Osteoblast (primary cell): ENCODE measurements at regions not wholly inside any gene's neighbourhood (a gene's known extent, or its start where the extent isn't known, plus 50 kb on each side); places are given as distances from the start of the nearest gene placed in this dataset.

Experiments
- DNase-seq: peaks from one replicate; pipeline ENCODE4 v3.0.0; 2011; ENCODE audit warnings: low spot score, mixed read lengths; ENCODE audit not compliant: insufficient read length; ENCODE audit errors: missing footprints
- H2AFZ ChIP-seq: 2 replicates; pipeline ENCODE4 v1.6.0; 2011; ENCODE audit warnings: mild to moderate bottlenecking, low read length
- H3K27ac ChIP-seq: 2 replicates; pipeline ENCODE4 v1.5.1; 2011; ENCODE audit warnings: mild to moderate bottlenecking, low read depth, low read length, moderate library complexity
- H3K27me3 ChIP-seq: 2 replicates; pipeline ENCODE4 v1.6.0; 2012; ENCODE audit warnings: mild to moderate bottlenecking, control low read depth, inconsistent platforms, low read length, moderate library complexity; ENCODE audit not compliant: insufficient read depth
- H3K36me3 ChIP-seq: 2 replicates; pipeline ENCODE4 v1.5.1; 2011; ENCODE audit warnings: mild to moderate bottlenecking, low read length, control low read depth, moderate library complexity; ENCODE audit not compliant: insufficient read depth
- H3K4me1 ChIP-seq: 2 replicates; pipeline ENCODE4 v1.5.1; 2011; ENCODE audit warnings: mild to moderate bottlenecking, low read length, control low read depth, moderate library complexity; ENCODE audit not compliant: insufficient read depth
- H3K4me2 ChIP-seq: 2 replicates; pipeline ENCODE4 v1.6.0; 2011; ENCODE audit warnings: mild to moderate bottlenecking, low read length; ENCODE audit not compliant: insufficient read depth
- H3K4me3 ChIP-seq: fragments of 200-600 bp; sonication (generic); 3 replicates; pipeline ENCODE4 v1.5.1; 2012; ENCODE audit warnings: mild to moderate bottlenecking, low read length, inconsistent platforms; ENCODE audit not compliant: insufficient read depth
- H3K79me2 ChIP-seq: 2 replicates; pipeline ENCODE4 v1.6.0; 2012; ENCODE audit warnings: mild to moderate bottlenecking, low read length, control low read depth, inconsistent platforms; ENCODE audit not compliant: insufficient read depth
- H3K9me3 ChIP-seq: 2 replicates; pipeline ENCODE4 v1.5.1; 2011; ENCODE audit warnings: low read depth, low read length, control low read depth
- H4K20me1 ChIP-seq: 2 replicates; pipeline ENCODE4 v1.6.0; 2012; ENCODE audit warnings: mild to moderate bottlenecking, low read length, control low read depth; ENCODE audit not compliant: insufficient read depth
- TF ChIP-seq, protein P1 (sequence below): IDR thresholded peaks from 2 replicates; pipeline ENCODE4 v1.5.1; 2011; ENCODE audit warnings: mild to moderate bottlenecking, low read depth, low read length, moderate library complexity; ENCODE audit errors: extremely low read depth

DNA sequence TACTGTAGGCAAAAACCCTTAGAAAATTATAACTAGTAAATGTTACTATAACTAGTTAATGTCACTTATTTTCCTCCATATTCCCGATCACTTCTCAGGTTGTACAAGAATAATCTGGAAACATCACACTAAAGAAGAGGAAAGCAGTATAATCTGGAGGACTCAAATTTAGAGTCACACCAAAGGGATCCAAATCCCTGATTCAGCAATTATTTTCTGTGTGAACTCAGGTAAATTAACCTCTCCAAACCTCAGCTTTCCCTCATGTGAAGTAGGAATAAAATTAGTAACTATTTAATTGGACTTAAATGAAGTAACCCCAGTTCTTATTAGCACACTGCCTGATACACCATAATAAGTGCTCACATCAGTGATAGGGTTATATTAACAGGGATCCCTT lies 170.1 kb upstream of the NECTIN3 start:
- TF ChIP-seq, protein P1, sequence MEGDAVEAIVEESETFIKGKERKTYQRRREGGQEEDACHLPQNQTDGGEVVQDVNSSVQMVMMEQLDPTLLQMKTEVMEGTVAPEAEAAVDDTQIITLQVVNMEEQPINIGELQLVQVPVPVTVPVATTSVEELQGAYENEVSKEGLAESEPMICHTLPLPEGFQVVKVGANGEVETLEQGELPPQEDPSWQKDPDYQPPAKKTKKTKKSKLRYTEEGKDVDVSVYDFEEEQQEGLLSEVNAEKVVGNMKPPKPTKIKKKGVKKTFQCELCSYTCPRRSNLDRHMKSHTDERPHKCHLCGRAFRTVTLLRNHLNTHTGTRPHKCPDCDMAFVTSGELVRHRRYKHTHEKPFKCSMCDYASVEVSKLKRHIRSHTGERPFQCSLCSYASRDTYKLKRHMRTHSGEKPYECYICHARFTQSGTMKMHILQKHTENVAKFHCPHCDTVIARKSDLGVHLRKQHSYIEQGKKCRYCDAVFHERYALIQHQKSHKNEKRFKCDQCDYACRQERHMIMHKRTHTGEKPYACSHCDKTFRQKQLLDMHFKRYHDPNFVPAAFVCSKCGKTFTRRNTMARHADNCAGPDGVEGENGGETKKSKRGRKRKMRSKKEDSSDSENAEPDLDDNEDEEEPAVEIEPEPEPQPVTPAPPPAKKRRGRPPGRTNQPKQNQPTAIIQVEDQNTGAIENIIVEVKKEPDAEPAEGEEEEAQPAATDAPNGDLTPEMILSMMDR = no peak
- no peaks in the 10 kb centered on the region for H3K9me3 ChIP-seq
- H3K79me2 ChIP-seq = no peaks in the 10 kb centered on the region
- H3K4me3 ChIP-seq = no peak overlapping the region
- no peak overlapping the region for H3K4me2 ChIP-seq
- H4K20me1 ChIP-seq = no peaks in the 10 kb centered on the region
- H3K27ac ChIP-seq = no peak overlapping the region
- H3K27me3 ChIP-seq = no peaks in the 10 kb centered on the region
- H3K4me1 ChIP-seq = peaks cover 3% of the 10 kb centered on the region
- H3K36me3 ChIP-seq = no peaks in the 10 kb centered on the region
- no peak for DNase-seq
- no peak overlapping the region for H2AFZ ChIP-seq

DNA sequence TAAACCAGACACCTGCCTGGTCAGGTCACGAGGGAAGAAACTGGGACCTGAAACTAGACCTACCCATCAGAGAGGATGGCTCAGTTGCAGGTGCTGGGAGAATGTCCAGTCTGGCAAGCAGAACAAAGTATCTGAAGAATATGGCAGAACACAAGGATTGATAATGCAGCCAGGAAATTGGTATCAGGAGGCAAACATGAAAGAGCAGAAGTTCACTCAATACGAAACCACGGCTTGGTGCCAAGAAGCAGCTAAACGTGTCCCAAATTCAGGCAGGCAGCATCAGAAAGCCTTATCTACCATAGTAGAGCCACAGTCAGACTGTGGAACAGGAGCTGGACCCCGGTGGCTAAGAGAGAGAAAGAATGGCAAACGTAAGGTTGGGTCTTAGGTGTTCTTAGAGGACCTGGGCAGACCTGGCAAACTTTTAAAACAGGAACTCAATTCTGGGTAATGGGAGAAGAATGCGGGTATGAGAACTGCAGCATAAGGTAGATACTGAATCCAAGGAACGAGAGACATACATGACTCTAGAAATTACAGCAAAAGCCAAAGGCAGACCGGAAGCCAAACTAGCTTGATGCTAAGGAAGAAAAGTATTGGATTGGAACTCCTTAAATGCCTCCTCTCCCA lies 169.0 kb upstream of the NECTIN3 start:
- H3K79me2 ChIP-seq = no peaks in the 10 kb centered on the region
- no peak overlapping the region for H3K4me3 ChIP-seq
- no peaks in the 10 kb centered on the region for H3K36me3 ChIP-seq
- TF ChIP-seq, protein P1 = no peak
- no peaks in the 10 kb centered on the region for H3K27me3 ChIP-seq
- H2AFZ ChIP-seq = no peak overlapping the region
- no peak overlapping the region for H3K4me2 ChIP-seq
- no peaks in the 10 kb centered on the region for H3K9me3 ChIP-seq
- H3K4me1 ChIP-seq = peaks cover 3% of the 10 kb centered on the region
- H3K27ac ChIP-seq = no peak overlapping the region
- DNase-seq = no peak
- H4K20me1 ChIP-seq = no peaks in the 10 kb centered on the region

DNA sequence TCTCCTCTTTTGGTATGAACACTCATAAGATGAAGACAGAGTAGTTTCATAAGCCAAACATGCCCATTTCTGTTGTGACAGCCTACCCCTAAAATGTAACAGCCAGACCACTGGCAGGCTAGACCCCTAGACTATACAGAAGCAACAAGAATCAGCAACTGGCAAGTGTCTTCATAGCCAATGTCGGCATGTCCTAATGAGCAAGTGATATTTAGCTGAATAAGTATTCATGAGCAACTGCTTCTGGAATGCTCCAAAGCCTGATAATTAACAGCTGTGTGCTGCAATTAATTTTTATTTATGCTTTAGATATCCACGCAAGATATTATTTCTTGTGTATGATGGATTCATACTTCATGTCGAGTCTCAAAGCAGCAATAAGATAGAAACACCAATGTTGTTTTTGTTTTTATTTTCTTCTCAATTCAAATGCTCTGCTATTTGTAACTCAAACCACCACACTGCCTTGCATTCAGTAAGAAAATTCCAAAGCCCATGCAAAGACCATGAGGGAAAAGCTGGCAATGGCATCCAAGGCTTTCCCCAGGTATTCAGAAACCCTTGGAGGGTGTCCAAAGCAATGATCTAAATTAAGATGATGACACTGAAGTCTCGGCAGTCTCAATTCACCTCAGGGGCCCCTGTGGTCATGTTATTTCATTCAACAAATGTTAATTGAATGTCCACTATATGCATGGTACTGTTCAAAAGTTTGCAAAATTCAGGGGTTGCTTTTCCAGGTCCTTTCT lies 167.7 kb upstream of the NECTIN3 start:
- Histone ChIP-seq H3K4me2 (no peak overlapping the region), H3K4me1 (peaks cover 3% of the 10 kb centered on the region), H3K27ac (no peak overlapping the region), H4K20me1 (no peaks in the 10 kb centered on the region), H3K27me3 (no peaks in the 10 kb centered on the region), H3K79me2 (no peaks in the 10 kb centered on the region), H3K4me3 (no peak overlapping the region), H2AFZ (no peak overlapping the region), H3K9me3 (no peaks in the 10 kb centered on the region), H3K36me3 (no peaks in the 10 kb centered on the region)
- TF ChIP-seq, protein P1 = no peak
- DNase-seq = no peak

DNA sequence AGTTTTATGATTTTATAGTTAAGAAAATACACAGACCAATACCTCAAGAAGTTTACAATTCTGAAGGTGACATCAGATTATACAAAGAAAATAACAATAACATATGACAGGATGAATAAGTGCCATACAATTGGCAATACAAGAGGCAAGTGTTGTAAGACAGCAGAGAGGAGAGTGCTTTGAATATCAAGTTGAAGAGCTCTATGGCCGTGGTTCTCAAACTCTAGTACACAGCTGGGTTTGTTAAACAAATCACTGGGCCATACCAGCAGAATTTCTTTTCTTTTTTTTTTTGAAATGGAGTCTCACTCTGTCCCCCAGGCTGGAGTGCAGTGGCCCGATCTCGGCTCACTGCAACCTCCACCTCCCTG lies 167.1 kb upstream of the NECTIN3 start:
- DNase-seq = no peak
- Histone ChIP-seq H3K27ac (no peak overlapping the region), H3K4me1 (peaks cover 3% of the 10 kb centered on the region), H3K27me3 (no peaks in the 10 kb centered on the region), H3K79me2 (no peaks in the 10 kb centered on the region), H3K4me2 (no peak overlapping the region), H3K9me3 (no peaks in the 10 kb centered on the region), H4K20me1 (no peaks in the 10 kb centered on the region), H3K4me3 (no peak overlapping the region), H3K36me3 (no peaks in the 10 kb centered on the region), H2AFZ (no peak overlapping the region)
- TF ChIP-seq, protein P1 = no peak
